NT2/D1 (cell line): ENCODE measurements at regions not wholly inside any gene's neighbourhood (a gene's known extent, or its start where the extent isn't known, plus 50 kb on each side); places are given as distances from the start of the nearest gene placed in this dataset.

Experiments
- YY1 ChIP-seq: IDR thresholded peaks from 2 replicates; pipeline ENCODE4 v1.6.1; 2011; ENCODE audit not compliant: insufficient read length, insufficient read depth
- ZNF274 ChIP-seq: IDR thresholded peaks from 2 replicates; pipeline ENCODE4 v1.6.1; 2011; ENCODE audit warnings: mild to moderate bottlenecking, low read depth, low read length

DNA sequence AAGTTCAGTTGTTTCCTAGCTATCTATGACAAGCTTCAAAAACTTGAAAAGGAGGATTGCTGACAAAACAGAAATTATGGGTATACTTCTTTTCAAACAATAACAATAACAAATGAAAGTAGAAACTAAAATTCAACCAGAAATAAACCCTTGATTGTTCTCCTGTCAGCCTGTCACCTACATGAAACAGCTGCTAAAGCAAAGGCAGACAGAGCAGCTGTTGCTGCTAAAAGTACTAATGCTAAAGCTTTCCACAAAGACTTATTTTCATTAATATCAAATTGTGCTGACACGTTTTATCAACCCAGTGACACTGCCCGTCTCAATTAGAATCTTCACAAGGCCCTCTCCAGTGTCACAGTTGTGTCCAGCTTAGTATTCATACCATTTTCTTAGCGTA lies 533.2 kb upstream of the GBE1 start:
- no peak for TF ChIP-seq ZNF274
- no peak for TF ChIP-seq YY1
